H1 (cell line): ENCODE measurements at regions not wholly inside any gene's neighbourhood (a gene's known extent, or its start where the extent isn't known, plus 50 kb on each side); places are given as distances from the start of the nearest gene placed in this dataset.

Source experiments
- CTCF ChIA-PET: fragments of 300-600 bp; sonication (Branson Sonifier 250); formaldehyde crosslinking; loops from one replicate; lab custom pipeline; 2021; ENCODE audit not compliant: partially characterized antibody; lab: Charles Lee
- POLR2A ChIA-PET: fragments of 300-600 bp; sonication (Branson Sonifier 250); formaldehyde crosslinking; loops from one replicate; lab custom pipeline; 2021; ENCODE audit warnings: inconsistent platforms; ENCODE audit not compliant: partially characterized antibody; lab: Charles Lee
- DNase-seq, 2 experiments: peaks; one replicate each; pipeline versions ENCODE4 v3.0.0 to v3.0.0-alpha.2; 2010 to 2022; ENCODE audit warnings: low spot score in 2 of 2, low read depth in 1 of 2, mixed read lengths in 1 of 2
- FAIRE-seq: peaks from 2 replicates; lab custom pipeline; 2011; peaks lifted over from hg19 to GRCh38; lab: Jason Lieb, UNC
- H2AFZ ChIP-seq: 2 replicates; pipeline ENCODE4 v1.8.1; 2012; ENCODE audit warnings: low read length, inconsistent platforms
- H2AK5ac ChIP-seq: 2 replicates; pipeline ENCODE4 v1.6.1; 2013; ENCODE audit warnings: low read depth, low read length
- H2BK120ac ChIP-seq: replicated peaks from 2 replicates; pipeline ENCODE3; 2013; ENCODE audit warnings: low read depth, low read length, inconsistent platforms
- H2BK12ac ChIP-seq: 2 replicates; pipeline ENCODE4 v1.6.1; 2013; ENCODE audit warnings: low read depth, low read length
- H2BK15ac ChIP-seq: 2 replicates; pipeline ENCODE4 v1.6.1; 2013; ENCODE audit warnings: low read length
- H2BK20ac ChIP-seq: 2 replicates; pipeline ENCODE4 v1.6.1; 2013; ENCODE audit warnings: low read length
- H2BK5ac ChIP-seq: 2 replicates; pipeline ENCODE4 v1.6.1; 2013; ENCODE audit warnings: low read depth, low read length
- H3K14ac ChIP-seq: 2 replicates; pipeline ENCODE4 v1.6.1; 2013; ENCODE audit warnings: inconsistent platforms; ENCODE audit not compliant: insufficient read length
- H3K18ac ChIP-seq: 2 replicates; pipeline ENCODE4 v1.6.1; 2013; ENCODE audit warnings: low read length; ENCODE audit errors: extremely low read depth
- H3K23ac ChIP-seq: 2 replicates; pipeline ENCODE4 v1.6.1; 2013; ENCODE audit warnings: inconsistent platforms; ENCODE audit not compliant: insufficient read length
- H3K23me2 ChIP-seq: 2 replicates; pipeline ENCODE4 v1.6.1; 2013; ENCODE audit warnings: low read depth, low read length
- H3K27ac ChIP-seq: 2 replicates; pipeline ENCODE4 v1.6.1; 2011; ENCODE audit warnings: low read depth, low read length, inconsistent platforms
- H3K27me3 ChIP-seq, 4 experiments: replicated peaks in 1 of 4; 1 replicate in 1 of 4; 2 replicates in 3 of 4; pipeline versions ENCODE4 v1.6.1 to v1.8.1; 2011 to 2013; ENCODE audit warnings: low read length in 3 of 4, mild to moderate bottlenecking in 3 of 4, inconsistent platforms in 2 of 4, mixed read lengths in 2 of 4, moderate library complexity in 1 of 4; ENCODE audit not compliant: control insufficient read depth in 3 of 4, insufficient read depth in 3 of 4; ENCODE audit errors: extremely low read depth in 1 of 4
- H3K36me3 ChIP-seq, 4 experiments: 2 replicates each; pipeline versions ENCODE4 v1.6.1 to v1.8.1; 2011 to 2013; ENCODE audit warnings: mild to moderate bottlenecking in 4 of 4, low read length in 3 of 4, moderate library complexity in 2 of 4, control low read depth in 1 of 4, inconsistent platforms in 1 of 4; ENCODE audit not compliant: insufficient read depth in 4 of 4, control insufficient read depth in 2 of 4
- H3K4ac ChIP-seq: replicated peaks from 2 replicates; pipeline ENCODE3; 2013; ENCODE audit warnings: low read length, low read depth, mixed read lengths, inconsistent platforms; ENCODE audit not compliant: insufficient read length
- H3K4me1 ChIP-seq, 4 experiments: replicated peaks in 1 of 4; 1 replicate in 1 of 4; 2 replicates in 3 of 4; pipeline versions ENCODE4 v1.6.1 to v1.8.1; 2011 to 2013; ENCODE audit warnings: low read length in 3 of 4, inconsistent platforms in 2 of 4, mixed read lengths in 1 of 4; ENCODE audit not compliant: insufficient read depth in 4 of 4, control insufficient read depth in 3 of 4
- H3K4me2 ChIP-seq, 2 experiments: 2 replicates each; pipeline versions ENCODE4 v1.6.1 to v1.8.1; 2011 to 2013; ENCODE audit warnings: low read depth in 2 of 2, low read length in 2 of 2, control low read depth in 1 of 2, inconsistent platforms in 1 of 2, mild to moderate bottlenecking in 1 of 2; ENCODE audit not compliant: insufficient read depth in 1 of 2
- H3K4me3 ChIP-seq, 4 experiments: fragments of 200-600, 300-600 bp in 1 of 4; sonication (generic), shearing (Covaris generic), sonication (Bioruptor Twin) in 1 of 4; 2 replicates each; pipeline versions ENCODE4 v1.5.1 to v1.8.1; 2011 to 2016; ENCODE audit warnings: low read length in 4 of 4, low read depth in 3 of 4, control low read depth in 2 of 4, inconsistent platforms in 2 of 4, mild to moderate bottlenecking in 2 of 4, mixed read lengths in 1 of 4, moderate library complexity in 1 of 4; ENCODE audit not compliant: insufficient read depth in 2 of 4; ENCODE audit errors: extremely low read depth in 1 of 4
- H3K56ac ChIP-seq: replicated peaks from 2 replicates; pipeline ENCODE3; 2013; ENCODE audit warnings: low read depth, mild to moderate bottlenecking, mixed read lengths, low read length, inconsistent platforms; ENCODE audit not compliant: insufficient read length
- H3K79me1 ChIP-seq: 2 replicates; pipeline ENCODE4 v1.6.1; 2013; ENCODE audit warnings: low read depth, low read length, control low read depth
- H3K79me2 ChIP-seq, 2 experiments: 2 replicates each; pipeline versions ENCODE4 v1.6.1 to v1.8.1; 2012 to 2013; ENCODE audit warnings: low read length in 2 of 2, mild to moderate bottlenecking in 2 of 2, inconsistent platforms in 1 of 2; ENCODE audit not compliant: insufficient read depth in 2 of 2, control insufficient read depth in 1 of 2
- H3K9ac ChIP-seq, 4 experiments: replicated peaks in 1 of 4; 1 replicate in 1 of 4; 2 replicates in 3 of 4; pipeline versions ENCODE4 v1.6.1 to v1.8.1; 2011 to 2013; ENCODE audit warnings: low read depth in 3 of 4, low read length in 3 of 4, control low read depth in 2 of 4, mild to moderate bottlenecking in 2 of 4, moderate library complexity in 2 of 4, inconsistent platforms in 1 of 4; ENCODE audit errors: extremely low read depth in 1 of 4
- H3K9me3 ChIP-seq, 2 experiments: 2 replicates each; pipeline versions ENCODE4 v1.6.1 to v1.8.1; 2012 to 2013; ENCODE audit warnings: mild to moderate bottlenecking in 2 of 2, moderate library complexity in 2 of 2, control low read depth in 1 of 2, inconsistent platforms in 1 of 2, low read depth in 1 of 2, low read length in 1 of 2, mixed read lengths in 1 of 2; ENCODE audit not compliant: insufficient read depth in 2 of 2
- H4K20me1 ChIP-seq, 2 experiments: replicated peaks in 1 of 2; 2 replicates each; pipeline versions ENCODE3 to v1.8.1; 2011 to 2013; ENCODE audit warnings: inconsistent platforms in 2 of 2, low read length in 2 of 2, mild to moderate bottlenecking in 1 of 2; ENCODE audit not compliant: insufficient read depth in 2 of 2, control insufficient read depth in 1 of 2
- H4K5ac ChIP-seq: 2 replicates; pipeline ENCODE4 v1.6.1; 2013; ENCODE audit warnings: low read length, low read depth, mixed read lengths, inconsistent platforms; ENCODE audit not compliant: insufficient read length
- H4K8ac ChIP-seq: 2 replicates; pipeline ENCODE4 v1.8.0; 2013; ENCODE audit warnings: mild to moderate bottlenecking, moderate library complexity, low read length, inconsistent platforms; ENCODE audit not compliant: insufficient read depth; ENCODE audit errors: extremely low read depth
- H4K91ac ChIP-seq: replicated peaks from 2 replicates; pipeline ENCODE3; 2013; ENCODE audit warnings: low read length, mixed read lengths, inconsistent platforms; ENCODE audit not compliant: insufficient read length
- CTCF ChIP-seq, 3 experiments: IDR thresholded peaks; 1 replicate in 2 of 3; 2 replicates in 1 of 3; pipeline versions ENCODE4 v1.5.1 to v1.6.1; 2011; ENCODE audit warnings: low read length in 3 of 3, mild to moderate bottlenecking in 3 of 3, inconsistent platforms in 2 of 3, low read depth in 1 of 3, moderate library complexity in 1 of 3; ENCODE audit not compliant: insufficient read depth in 1 of 3; ENCODE audit errors: control extremely low read depth in 1 of 3
- EZH2 ChIP-seq: fragments of 200-600 bp; sonication (generic); IDR thresholded peaks from 2 replicates; pipeline ENCODE4 v1.7.1; 2012; ENCODE audit warnings: low read depth, mild to moderate bottlenecking, moderate library complexity, low read length, inconsistent platforms; ENCODE audit not compliant: severe bottlenecking
- NANOG ChIP-seq: IDR thresholded peaks from 2 replicates; pipeline ENCODE4 v1.6.1; 2011; ENCODE audit warnings: low read length, low read depth, mild to moderate bottlenecking, inconsistent platforms; ENCODE audit not compliant: insufficient read depth, poor library complexity, severe bottlenecking
- RAD21 ChIP-seq, 2 experiments: IDR thresholded peaks in 1 of 2; conservative IDR thresholded peaks in 1 of 2; 2 replicates each; pipeline ENCODE4 v1.6.1; 2011; ENCODE audit warnings: low read depth in 2 of 2, low read length in 2 of 2, improper control_type of control experiment in 1 of 2, inconsistent platforms in 1 of 2, mild to moderate bottlenecking in 1 of 2, moderate library complexity in 1 of 2
- WGBS, 2 experiments: shearing (Covaris generic) in 1 of 2; methylation state at CpG; one replicate each; pipeline versions ENCODE4 v1.1.6 to v1.1.7; 2013 to 2015; ENCODE audit warnings: low lambda C conversion rate in 2 of 2, mixed read lengths in 2 of 2, inconsistent platforms in 1 of 2, low coverage in 1 of 2, missing lambda C conversion rate in 1 of 2; ENCODE audit not compliant: insufficient replicate concordance in 2 of 2, insufficient coverage in 1 of 2, insufficient read length in 1 of 2; ENCODE audit errors: extremely low coverage in 1 of 2, missing lambda C conversion rate in 1 of 2; 5-methylcytosine and 5-hydroxymethylcytosine counted together

DNA sequence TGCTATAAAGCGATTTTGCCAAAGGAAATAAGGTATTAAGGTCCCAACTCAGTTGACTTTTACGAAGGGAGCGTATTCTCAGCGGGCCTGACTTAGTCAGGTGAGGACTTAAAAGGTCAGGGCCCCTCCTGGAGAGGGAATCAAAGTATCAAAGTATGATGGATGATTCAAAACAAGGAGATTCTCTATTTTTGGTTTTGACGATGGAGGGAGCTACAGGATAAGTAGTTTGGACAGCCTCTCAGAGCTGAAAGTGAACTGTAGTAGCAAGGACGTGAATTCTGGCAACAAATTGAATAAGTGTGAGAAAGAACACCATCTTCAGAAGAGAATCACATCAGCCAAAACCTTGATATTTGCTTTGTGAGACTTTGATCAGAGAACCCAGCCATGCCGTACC, 1186.5 kb downstream of the SI start:
- 85% methylated on average over 7 of the region's 7 CpGs; no CpG with 5 or more reads in 1 of the 2 experiments for WGBS, 2 experiments
- FAIRE-seq = no peak
- no peak overlapping the region for H2BK15ac ChIP-seq

More for the DNA sequence above, 1186.5 kb downstream of the SI start:
- Histone ChIP-seq H3K4me1 (peaks cover 0 to 5% (median 2%) of the 10 kb centered on the region in 4 experiments; a peak in 3 of 7 replicates), H3K23me2 (no peaks in the 10 kb centered on the region), H3K9me3 (no peaks in the 10 kb centered on the region), H3K14ac (no peak overlapping the region), H3K9ac (no peak overlapping the region), H2AK5ac (no peak overlapping the region), H2BK20ac (no peak overlapping the region), H3K27me3 (no peaks in the 10 kb centered on the region), H3K18ac (no peak overlapping the region), H3K36me3 (no peaks in the 10 kb centered on the region), H4K20me1 (no peaks in the 10 kb centered on the region), H2AFZ (peak overlapping the region; percentile 26; the same call in 1 of the 2 replicates), H2BK5ac (no peak overlapping the region), H4K8ac (no peak overlapping the region), H3K4me2 (no peak overlapping the region), H4K5ac (no peak overlapping the region), H3K4me3 (no peak overlapping the region), H3K79me1 (no peaks in the 10 kb centered on the region), H3K23ac (no peak overlapping the region), H3K27ac (no peak overlapping the region), H2BK120ac (no peak overlapping the region), H3K4ac (no peak overlapping the region), H4K91ac (no peak overlapping the region), H2BK12ac (0 out of 2 replicates have a peak overlapping the region, but pooled peaks have one; percentile 7), H3K56ac (no peak overlapping the region), H3K79me2 (no peaks in the 10 kb centered on the region)
- ChIA-PET CTCF (interaction anchor here (1.0 kb wide), 1 partner anchor 9 kb away, joined by 3 read pairs; no protein-coding TSS in a partner anchor), POLR2A (no interaction called here)
- TF ChIP-seq CTCF (IDR thresholded peaks at IDR 0.05; ENCODE audit: control extremely low read depth in 1 of 3, insufficient read depth in 1 of 3, low read depth in 1 of 3, low read length in 3 of 3) (0 out of 4 replicates have a peak, but pooled peaks of 1 of the 3 experiments have one; percentile 1), RAD21 (IDR thresholded peaks at IDR 0.05 in 1 of 2, conservative IDR thresholded peaks at IDR 0.05 in 1 of 2; ENCODE audit: low read depth in 2 of 2, low read length in 2 of 2) (peak; percentile 34 to 35), NANOG (no peak), EZH2 (no peak)
- DNase-seq = no peak
